HCT116 (cell line): ENCODE measurements at regions not wholly inside any gene's neighbourhood (a gene's known extent, or its start where the extent isn't known, plus 50 kb on each side); places are given as distances from the start of the nearest gene placed in this dataset.

Experiments used
- CEBPB ChIP-seq: IDR thresholded peaks from 2 replicates; pipeline ENCODE4 v1.6.1; 2012; ENCODE audit warnings: low read depth
- TF ChIP-seq, protein P1 (sequence below), 3 experiments: fragments of 200-600 bp in 1 of 3; sonication (generic) in 1 of 3; IDR thresholded peaks in 2 of 3; conservative IDR thresholded peaks in 1 of 3; 2 replicates each; pipeline ENCODE4 v1.5.1; 2012 to 2017; ENCODE audit warnings: low read depth in 2 of 3, low read length in 2 of 3, antibody characterized with exemption in 1 of 3, borderline replicate concordance in 1 of 3, control low read depth in 1 of 3, mild to moderate bottlenecking in 1 of 3, mixed read lengths in 1 of 3, mixed run types in 1 of 3, moderate library complexity in 1 of 3; ENCODE audit not compliant: insufficient read depth in 1 of 3

DNA sequence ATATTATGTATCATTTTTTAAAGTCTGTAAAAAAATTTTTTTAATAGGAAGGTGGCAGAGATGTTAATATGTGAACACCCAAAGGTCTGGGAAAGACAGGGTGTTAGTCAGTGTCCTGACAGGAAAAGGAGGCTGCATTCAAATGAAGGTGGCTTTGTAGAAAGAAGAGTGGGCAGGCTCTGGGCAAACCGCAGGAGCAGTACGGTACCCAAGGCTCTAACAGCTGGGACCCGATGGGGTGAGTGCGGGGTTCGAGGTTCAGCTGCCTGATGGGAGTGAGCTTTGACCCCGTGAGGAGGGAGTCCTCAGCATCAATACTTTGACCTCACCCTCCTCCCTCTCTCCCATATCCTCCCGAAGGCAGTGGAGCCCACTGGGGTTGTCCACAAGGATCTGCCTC, 142.5 kb downstream of the C11orf91 start:
- TF ChIP-seq CEBPB = no peak
- TF ChIP-seq, protein P1, sequence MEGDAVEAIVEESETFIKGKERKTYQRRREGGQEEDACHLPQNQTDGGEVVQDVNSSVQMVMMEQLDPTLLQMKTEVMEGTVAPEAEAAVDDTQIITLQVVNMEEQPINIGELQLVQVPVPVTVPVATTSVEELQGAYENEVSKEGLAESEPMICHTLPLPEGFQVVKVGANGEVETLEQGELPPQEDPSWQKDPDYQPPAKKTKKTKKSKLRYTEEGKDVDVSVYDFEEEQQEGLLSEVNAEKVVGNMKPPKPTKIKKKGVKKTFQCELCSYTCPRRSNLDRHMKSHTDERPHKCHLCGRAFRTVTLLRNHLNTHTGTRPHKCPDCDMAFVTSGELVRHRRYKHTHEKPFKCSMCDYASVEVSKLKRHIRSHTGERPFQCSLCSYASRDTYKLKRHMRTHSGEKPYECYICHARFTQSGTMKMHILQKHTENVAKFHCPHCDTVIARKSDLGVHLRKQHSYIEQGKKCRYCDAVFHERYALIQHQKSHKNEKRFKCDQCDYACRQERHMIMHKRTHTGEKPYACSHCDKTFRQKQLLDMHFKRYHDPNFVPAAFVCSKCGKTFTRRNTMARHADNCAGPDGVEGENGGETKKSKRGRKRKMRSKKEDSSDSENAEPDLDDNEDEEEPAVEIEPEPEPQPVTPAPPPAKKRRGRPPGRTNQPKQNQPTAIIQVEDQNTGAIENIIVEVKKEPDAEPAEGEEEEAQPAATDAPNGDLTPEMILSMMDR (IDR thresholded peaks at IDR 0.05 in 2 of 3, conservative IDR thresholded peaks at IDR 0.05 in 1 of 3; ENCODE audit: borderline replicate concordance in 1 of 3, insufficient read depth in 1 of 3, low read depth in 2 of 3, low read length in 2 of 3) = no peak
